Hypothalamus (tissue), 51 donors: ENCODE measurements at regions not wholly inside any gene's neighbourhood (a gene's known extent, or its start where the extent isn't known, plus 50 kb on each side); places are given as distances from the start of the nearest gene placed in this dataset.
"Not testable (repeated sequence)": the region's sequence is repeated elsewhere in the genome, so short reads cannot be mapped to it uniquely, and the experiment has no call there.

ENCODE experiments used
- DNase-seq, 51 donors: peaks; one replicate each; lab custom pipeline; 2025; lab: John Stamatoyannopoulos, UW

- no peak for DNase-seq
Measured at GRCh38 chr22:22772883-22773282, 114.7 kb upstream of the IGLL5 start.

- DNase-seq = no peak
Measured at GRCh38 chr22:22773427-22773826, 114.2 kb upstream of the IGLL5 start.

- no peak for DNase-seq
Measured at GRCh38 chr22:22773979-22774604, 113.5 kb upstream of the IGLL5 start.

GRCh38 chr22:22774762-22775161 lies 112.9 kb upstream of the IGLL5 start:
- not testable (repeated sequence) for DNase-seq

GRCh38 chr22:22776121-22776520 lies 111.5 kb upstream of the IGLL5 start:
- DNase-seq = no peak

- DNase-seq = no peak
Measured at GRCh38 chr22:22779213-22779612, 108.4 kb upstream of the IGLL5 start.

- no peak for DNase-seq
Measured at GRCh38 chr22:22783575-22783974, 104.0 kb upstream of the IGLL5 start.

GRCh38 chr22:22784249-22785039 lies 103.2 kb upstream of the IGLL5 start:
- DNase-seq = no peak

GRCh38 chr22:22785316-22786065 lies 102.1 kb upstream of the IGLL5 start:
- DNase-seq = no peak

GRCh38 chr22:22786301-22787115 lies 101.1 kb upstream of the IGLL5 start:
- no peak for DNase-seq

- DNase-seq = no peak
Measured at GRCh38 chr22:22787151-22787550, 100.5 kb upstream of the IGLL5 start.

- DNase-seq = peak in 20 of 51 donors; percentile 0 to 62 (median 22)
Measured at GRCh38 chr22:22787786-22788459, 99.7 kb upstream of the IGLL5 start.

- DNase-seq = no peak
Measured at GRCh38 chr22:22788460-22789037, 99.1 kb upstream of the IGLL5 start.

- no peak for DNase-seq
Measured at GRCh38 chr22:22789233-22789921, 98.2 kb upstream of the IGLL5 start.

GRCh38 chr22:22789922-22790845 lies 97.4 kb upstream of the IGLL5 start:
- DNase-seq = no peak

GRCh38 chr22:22791438-22792181 lies 96.0 kb upstream of the IGLL5 start:
- no peak for DNase-seq

GRCh38 chr22:22792205-22792786 lies 95.3 kb upstream of the IGLL5 start:
- not testable (repeated sequence) for DNase-seq
